NT2/D1 (cell line): ENCODE measurements at regions not wholly inside any gene's neighbourhood (a gene's known extent, or its start where the extent isn't known, plus 50 kb on each side); places are given as distances from the start of the nearest gene placed in this dataset.

Source experiments
- SUZ12 ChIP-seq: IDR thresholded peaks from 2 replicates; pipeline ENCODE4 v1.6.1; 2011; ENCODE audit not compliant: insufficient read length, insufficient read depth; ENCODE audit errors: extremely low read depth
- YY1 ChIP-seq: IDR thresholded peaks from 2 replicates; pipeline ENCODE4 v1.6.1; 2011; ENCODE audit not compliant: insufficient read length, insufficient read depth
- ZNF274 ChIP-seq: IDR thresholded peaks from 2 replicates; pipeline ENCODE4 v1.6.1; 2011; ENCODE audit warnings: mild to moderate bottlenecking, low read depth, low read length

DNA sequence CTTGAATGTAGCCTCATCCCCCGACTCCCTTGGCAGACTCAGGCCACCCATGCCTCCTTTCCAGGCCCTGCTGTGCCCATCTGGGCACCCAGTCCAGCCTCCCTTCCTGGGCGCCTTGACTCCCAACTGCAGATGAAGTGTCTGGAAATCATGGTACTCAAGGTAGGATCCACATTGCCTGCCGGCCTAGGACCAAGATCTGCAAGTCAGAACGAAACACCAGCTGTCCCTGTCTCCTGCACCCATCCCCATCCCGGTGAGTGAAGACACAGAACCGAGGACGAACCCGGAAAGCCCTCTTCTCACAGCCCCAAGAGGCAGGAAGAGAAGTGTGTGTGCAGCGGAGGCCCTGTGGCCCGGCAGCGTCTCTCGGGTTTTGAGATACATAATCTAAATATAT lies 205.1 kb downstream of the EMX2 start:
- TF ChIP-seq ZNF274 (no peak), SUZ12 (no peak), YY1 (no peak)
